ENCODE measurements at regions not wholly inside any gene's neighbourhood (a gene's known extent, or its start where the extent isn't known, plus 50 kb on each side); places are given as distances from the start of the nearest gene placed in this dataset.

GRCh38 chr5:103851091-103851490 is 288.5 kb upstream of the NUDT12 start:
- DNase-seq (ENCODE audit: extremely low spot score) = no peak
- POLR2A ChIA-PET = no interaction called here
- TF ChIP-seq ARNT (IDR thresholded peaks at IDR 0.05) (no peak), L3MBTL2 (conservative IDR thresholded peaks at IDR 0.05) (no peak), HDGF (IDR thresholded peaks at IDR 0.05; ENCODE audit: borderline replicate concordance) (no peak), ELF4 (IDR thresholded peaks at IDR 0.05) (no peak), ZNF384 (IDR thresholded peaks at IDR 0.05) (no peak), FOXK2 (IDR thresholded peaks at IDR 0.05) (no peak), NFRKB (IDR thresholded peaks at IDR 0.05) (no peak), SUZ12 (IDR thresholded peaks at IDR 0.05) (no peak), LEF1 (IDR thresholded peaks at IDR 0.05; ENCODE audit: borderline replicate concordance) (no peak), BHLHE40 (IDR thresholded peaks at IDR 0.05; ENCODE audit: borderline replicate concordance) (no peak)
- CTCF ChIA-PET = no interaction called here

- ChIA-PET POLR2A (no interaction called here), CTCF (interaction anchor here (0.6 kb wide), 1 partner anchor 262 kb away, joined by 3 read pairs; no protein-coding TSS in a partner anchor)
- TF ChIP-seq SUZ12 (IDR thresholded peaks at IDR 0.05) (no peak), L3MBTL2 (conservative IDR thresholded peaks at IDR 0.05) (no peak), FOXK2 (IDR thresholded peaks at IDR 0.05) (no peak), TARDBP (IDR thresholded peaks at IDR 0.05) (no peak), ARNT (IDR thresholded peaks at IDR 0.05) (no peak), ZNF384 (IDR thresholded peaks at IDR 0.05) (no peak)
- DNase-seq (ENCODE audit: extremely low spot score) = no peak
Measured at GRCh38 chr5:103849934-103850333, 287.3 kb upstream of the NUDT12 start.

DNA sequence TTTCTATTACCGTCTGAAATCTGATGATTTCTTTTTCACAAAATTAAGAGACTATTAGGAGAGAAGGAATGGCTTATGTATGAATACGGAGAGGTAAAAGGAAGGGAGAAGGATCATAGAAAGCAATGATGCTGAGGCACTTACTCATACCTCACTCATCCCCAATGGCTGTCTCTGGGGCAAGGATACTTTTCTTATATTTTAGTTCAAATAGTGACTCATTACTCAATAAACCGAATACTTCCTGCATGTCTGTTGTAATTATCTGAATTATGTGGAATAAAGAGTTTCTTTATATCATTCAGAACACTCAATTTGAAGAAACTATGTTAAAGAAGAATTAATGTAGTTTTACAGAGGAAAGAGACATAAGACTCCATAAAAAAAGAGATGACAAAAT is 284.5 kb upstream of the NUDT12 start:
- TF ChIP-seq HDGF (IDR thresholded peaks at IDR 0.05; ENCODE audit: borderline replicate concordance) (no peak), SP1 (IDR thresholded peaks at IDR 0.05) (no peak), FOXM1 (IDR thresholded peaks at IDR 0.05; ENCODE audit: borderline replicate concordance) (no peak), CTBP1 (IDR thresholded peaks at IDR 0.05; ENCODE audit: borderline replicate concordance) (no peak), ZNF384 (IDR thresholded peaks at IDR 0.05) (no peak), SUZ12 (IDR thresholded peaks at IDR 0.05) (no peak), LEF1 (IDR thresholded peaks at IDR 0.05; ENCODE audit: borderline replicate concordance) (no peak)
- TF ChIP-seq, protein P1, sequence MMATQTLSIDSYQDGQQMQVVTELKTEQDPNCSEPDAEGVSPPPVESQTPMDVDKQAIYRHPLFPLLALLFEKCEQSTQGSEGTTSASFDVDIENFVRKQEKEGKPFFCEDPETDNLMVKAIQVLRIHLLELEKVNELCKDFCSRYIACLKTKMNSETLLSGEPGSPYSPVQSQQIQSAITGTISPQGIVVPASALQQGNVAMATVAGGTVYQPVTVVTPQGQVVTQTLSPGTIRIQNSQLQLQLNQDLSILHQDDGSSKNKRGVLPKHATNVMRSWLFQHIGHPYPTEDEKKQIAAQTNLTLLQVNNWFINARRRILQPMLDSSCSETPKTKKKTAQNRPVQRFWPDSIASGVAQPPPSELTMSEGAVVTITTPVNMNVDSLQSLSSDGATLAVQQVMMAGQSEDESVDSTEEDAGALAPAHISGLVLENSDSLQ (IDR thresholded peaks at IDR 0.05) = no peak
- ChIA-PET POLR2A (no interaction called here), CTCF (no interaction called here)
- no peak for DNase-seq (ENCODE audit: extremely low spot score)

GRCh38 chr5:103842936-103843335 is 280.3 kb upstream of the NUDT12 start:
- CTCF ChIA-PET = interaction anchor here (0.6 kb wide), 1 partner anchor 9 kb away, joined by 3 read pairs; no protein-coding TSS in a partner anchor
- no peak for TF ChIP-seq BHLHE40 (IDR thresholded peaks at IDR 0.05; ENCODE audit: borderline replicate concordance)
- TF ChIP-seq ELF4 (IDR thresholded peaks at IDR 0.05) = no peak
- no peak for TF ChIP-seq HDGF (IDR thresholded peaks at IDR 0.05; ENCODE audit: borderline replicate concordance)
- no peak for TF ChIP-seq FOXK2 (IDR thresholded peaks at IDR 0.05)
- TF ChIP-seq, protein P1 (IDR thresholded peaks at IDR 0.05) = no peak
- TF ChIP-seq FOXM1 (IDR thresholded peaks at IDR 0.05; ENCODE audit: borderline replicate concordance) = no peak
- no peak for TF ChIP-seq ARNT (IDR thresholded peaks at IDR 0.05)
- TF ChIP-seq SUZ12 (IDR thresholded peaks at IDR 0.05) = no peak
- TF ChIP-seq NFRKB (IDR thresholded peaks at IDR 0.05) = no peak
- TF ChIP-seq TARDBP (IDR thresholded peaks at IDR 0.05) = no peak
- TF ChIP-seq L3MBTL2 (conservative IDR thresholded peaks at IDR 0.05) = no peak
- no peak for TF ChIP-seq CTBP1 (IDR thresholded peaks at IDR 0.05; ENCODE audit: borderline replicate concordance)
- no peak for TF ChIP-seq SP1 (IDR thresholded peaks at IDR 0.05)
- POLR2A ChIA-PET = interaction anchor here (0.7 kb wide), 1 partner anchor 39 kb away, joined by 3 read pairs; no protein-coding TSS in a partner anchor
- no peak for DNase-seq (ENCODE audit: extremely low spot score)

GRCh38 chr5:103840600-103840999 is 278.0 kb upstream of the NUDT12 start:
- TF ChIP-seq ELF4 (IDR thresholded peaks at IDR 0.05) (no peak), L3MBTL2 (conservative IDR thresholded peaks at IDR 0.05) (no peak)
- DNase-seq (ENCODE audit: extremely low spot score) = no peak
- ChIA-PET POLR2A (no interaction called here), CTCF (interaction anchor here (0.8 kb wide), 1 partner anchor 11 kb away, joined by 4 read pairs; no protein-coding TSS in a partner anchor)

DNA sequence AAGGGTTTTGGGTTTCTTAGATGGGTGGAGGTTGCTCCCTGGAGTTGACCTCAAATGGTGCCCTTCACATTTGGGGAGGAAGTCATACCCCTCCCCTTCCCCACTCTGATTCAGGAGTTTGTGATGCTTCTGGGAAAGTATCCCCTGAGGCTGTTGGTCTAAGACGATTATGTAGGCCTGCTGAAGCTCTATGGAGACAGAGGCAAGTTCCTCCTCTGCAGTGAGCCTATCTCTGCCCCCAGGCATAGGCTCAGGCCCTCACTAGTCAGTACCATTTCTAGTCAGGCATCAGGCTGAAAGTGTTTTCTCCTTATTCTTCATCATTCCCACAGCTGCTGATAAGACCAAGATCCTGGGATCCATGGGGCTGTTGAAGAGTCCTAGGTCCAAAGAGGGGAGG is 271.6 kb upstream of the NUDT12 start:
- ChIA-PET CTCF (no interaction called here), POLR2A (no interaction called here)
- TF ChIP-seq ARNT (IDR thresholded peaks at IDR 0.05) (no peak), FOXA1 (IDR thresholded peaks at IDR 0.05) (no peak), CTBP1 (IDR thresholded peaks at IDR 0.05; ENCODE audit: borderline replicate concordance) (no peak), FOXK2 (IDR thresholded peaks at IDR 0.05) (no peak), LEF1 (IDR thresholded peaks at IDR 0.05; ENCODE audit: borderline replicate concordance) (no peak), NFRKB (IDR thresholded peaks at IDR 0.05) (no peak), ELF4 (IDR thresholded peaks at IDR 0.05) (no peak)
- TF ChIP-seq, protein P1 (IDR thresholded peaks at IDR 0.05) = no peak
- no peak for DNase-seq (ENCODE audit: extremely low spot score)

GRCh38 chr5:103829585-103829984 is 267.0 kb upstream of the NUDT12 start:
- DNase-seq (ENCODE audit: extremely low spot score) = peak; percentile 26
- TF ChIP-seq FOXA1 (IDR thresholded peaks at IDR 0.05) = no peak
- no peak for TF ChIP-seq ARNT (IDR thresholded peaks at IDR 0.05)
- TF ChIP-seq, protein P1 (IDR thresholded peaks at IDR 0.05) = no peak
- no peak for TF ChIP-seq CTBP1 (IDR thresholded peaks at IDR 0.05; ENCODE audit: borderline replicate concordance)
- TF ChIP-seq L3MBTL2 (conservative IDR thresholded peaks at IDR 0.05) = no peak
- TF ChIP-seq FOXK2 (IDR thresholded peaks at IDR 0.05) = no peak
- no peak for TF ChIP-seq BHLHE40 (IDR thresholded peaks at IDR 0.05; ENCODE audit: borderline replicate concordance)
- ChIA-PET POLR2A (no interaction called here), CTCF (interaction anchor here (0.7 to 1.2 kb wide), 9 partner anchors 11 to 1148 kb away, joined by 3 to 5 read pairs (median 4); no protein-coding TSS in a partner anchor)

All from HEK293T (cell line).